Left colon (tissue), 2 donors: ENCODE measurements at regions not wholly inside any gene's neighbourhood (a gene's known extent, or its start where the extent isn't known, plus 50 kb on each side); places are given as distances from the start of the nearest gene placed in this dataset.

Experiments used
- ATAC-seq: fragments of 200-7000 bp; cut with Tn5 transposase; one replicate; pipeline ENCODE4 v1.9.1; 2020; ENCODE audit warnings: mild to moderate bottlenecking, moderate library complexity
- DNase-seq, 2 donors: peaks; one replicate each; pipeline ENCODE4 v3.0.0-alpha.2; 2020
- intact Hi-C, 2 donors: fragments of 100-400 bp; cut with DNase I in 1 of 2; cut with micrococcal nuclease in 1 of 2; formaldehyde crosslinking; loops; one replicate each; pipeline versions ENCODE4 v1.11.2 to v1.14.0; 2022; cut with DNase I, micrococcal nuclease
- donor health status: DM: no; HTN: no; CAD: no.
- donor health status: DM: yes; HTN: yes; CAD: no.

DNA sequence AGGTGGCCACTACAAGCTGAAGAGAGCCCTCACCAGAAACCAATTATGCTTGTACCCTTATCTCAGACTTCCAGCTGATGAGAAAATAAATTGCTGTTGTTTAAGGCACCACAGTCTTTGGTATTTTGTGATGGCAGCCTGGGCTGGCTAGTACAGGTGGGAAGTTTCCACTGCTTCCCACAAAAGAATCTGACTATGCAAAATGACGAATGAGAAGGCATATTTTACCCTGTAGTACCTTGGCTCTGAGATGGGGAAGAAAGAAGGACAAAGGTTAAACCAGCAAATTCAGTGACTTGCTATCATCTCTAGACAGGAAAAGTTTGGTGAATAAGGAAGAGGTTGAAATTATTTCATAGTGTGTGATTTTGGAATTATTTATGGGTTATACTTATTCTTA, 112.8 kb upstream of the ELL2 start:
- no peak for ATAC-seq
- intact Hi-C loops = no loop called here
- DNase-seq = no peak

DNA sequence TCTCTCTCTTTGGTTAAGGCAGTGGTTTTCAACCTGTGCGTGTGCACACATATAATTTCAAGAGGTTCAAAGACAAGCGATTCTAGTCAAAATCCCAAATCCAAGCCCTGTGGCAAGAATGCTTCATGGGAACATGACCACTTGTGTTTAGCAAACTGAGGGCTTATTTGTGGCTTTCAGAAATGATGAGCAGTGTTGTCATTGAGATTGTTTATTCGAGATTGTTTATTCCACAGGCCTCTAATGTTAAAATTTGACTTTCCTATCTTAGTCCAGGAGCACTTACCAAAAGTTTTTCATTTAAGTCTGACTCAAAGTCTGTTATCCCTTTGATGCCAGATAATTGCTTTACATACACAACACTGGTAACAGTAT, 111.1 kb upstream of the ELL2 start:
- intact Hi-C loops = no loop called here
- DNase-seq (no peak), ATAC-seq (no peak)

DNA sequence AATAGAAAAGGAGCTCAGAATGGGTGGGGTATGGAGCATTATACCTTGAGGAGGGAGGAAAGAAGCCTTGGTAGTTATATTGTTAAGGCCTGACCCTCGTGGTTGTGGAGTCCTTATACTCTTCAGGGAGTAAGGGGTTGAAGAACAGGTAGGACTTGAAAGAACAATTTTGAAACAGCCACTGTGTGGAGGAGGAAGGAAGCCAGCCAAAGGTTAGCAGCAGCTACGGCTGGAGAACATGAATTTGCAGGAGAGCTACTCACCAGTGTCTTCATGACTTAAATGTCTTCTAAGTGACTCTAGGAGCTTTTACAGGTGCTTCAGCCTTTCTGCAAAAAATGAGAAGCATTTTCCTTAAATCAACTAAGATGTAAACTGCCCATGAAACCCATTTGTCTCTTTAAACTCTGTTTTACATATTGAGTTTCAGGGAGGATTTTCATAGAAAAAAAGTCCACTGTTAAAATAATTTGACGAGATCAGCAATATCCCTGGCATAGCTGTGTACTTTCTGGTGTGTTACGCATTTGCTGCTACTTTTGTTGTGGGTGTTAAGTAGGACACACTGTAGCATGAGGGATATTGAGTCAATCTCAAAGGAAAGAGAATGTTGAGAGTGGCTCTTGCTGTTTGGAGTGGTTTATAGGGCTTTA, 110.6 kb upstream of the ELL2 start:
- ATAC-seq = no peak

DNA sequence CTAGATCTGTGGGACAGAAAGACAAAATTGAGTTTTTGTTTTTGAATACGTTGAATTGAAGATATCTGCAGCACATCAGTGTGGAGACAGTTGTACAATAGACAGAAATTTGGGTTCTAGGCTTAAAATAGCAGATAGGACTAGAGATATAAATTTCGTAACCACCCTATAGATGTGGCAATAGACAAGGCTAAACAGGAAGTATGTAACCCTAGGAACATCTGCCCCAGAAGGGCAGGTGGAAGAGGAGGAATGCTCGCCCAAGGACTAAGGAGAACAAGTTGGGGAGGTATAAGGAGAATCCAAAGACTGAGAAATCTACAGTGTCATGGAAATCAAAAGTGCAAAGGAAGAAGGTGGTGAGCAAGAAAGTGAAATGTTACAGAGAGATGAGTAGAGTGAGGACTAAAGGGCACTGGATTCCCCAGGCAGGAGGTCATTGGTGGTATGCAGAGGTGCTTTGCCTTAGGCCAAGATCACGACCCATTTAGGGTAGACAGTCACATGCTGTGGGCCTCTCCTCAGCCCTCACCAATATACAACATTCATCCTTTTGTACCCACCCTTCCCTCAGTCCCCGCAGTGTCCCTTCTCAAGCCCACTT, 109.1 kb upstream of the ELL2 start:
- DNase-seq = no peak
- intact Hi-C loops = no loop called here
- no peak for ATAC-seq

More for the DNA sequence above, 110.6 kb upstream of the ELL2 start:
- DNase-seq = no peak
- intact Hi-C loops = no loop called here

DNA sequence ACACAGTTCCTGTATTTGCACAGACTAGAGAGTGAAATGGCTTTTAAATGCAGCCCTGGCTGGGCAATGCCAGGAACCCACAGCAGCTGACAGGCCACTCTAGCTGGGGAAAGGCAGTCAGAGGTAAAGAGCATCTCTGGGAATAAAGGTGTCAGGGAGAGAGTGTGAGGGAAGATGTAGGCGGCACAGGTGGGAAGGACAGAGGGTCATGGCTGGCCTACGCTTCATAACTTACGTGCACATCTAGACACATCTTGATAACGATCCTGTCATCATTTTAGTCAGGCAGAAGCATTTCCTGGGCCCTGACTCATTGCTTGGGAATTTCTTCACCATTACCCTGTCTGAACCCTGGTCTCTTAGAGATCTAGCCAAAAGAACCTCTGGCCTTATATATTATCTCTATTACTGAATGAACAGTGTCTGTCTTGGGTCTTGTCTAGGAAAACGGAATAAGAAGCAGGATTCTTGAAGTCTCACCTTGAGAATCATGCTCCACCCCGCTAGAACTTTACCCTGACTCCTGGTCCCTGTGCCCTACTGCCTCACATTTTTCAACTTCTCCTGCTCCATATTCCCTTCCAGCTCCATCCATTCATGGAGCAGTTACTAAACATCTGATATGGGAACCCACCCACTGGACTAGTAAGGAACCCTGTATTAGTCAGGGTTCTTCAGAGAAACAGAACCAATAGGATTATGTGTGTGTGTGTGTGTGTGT, 106.4 kb upstream of the ELL2 start:
- ATAC-seq = peak; percentile 66
- DNase-seq = peak in 1 of 2 donors; percentile 7
- intact Hi-C loops = no loop called here

DNA sequence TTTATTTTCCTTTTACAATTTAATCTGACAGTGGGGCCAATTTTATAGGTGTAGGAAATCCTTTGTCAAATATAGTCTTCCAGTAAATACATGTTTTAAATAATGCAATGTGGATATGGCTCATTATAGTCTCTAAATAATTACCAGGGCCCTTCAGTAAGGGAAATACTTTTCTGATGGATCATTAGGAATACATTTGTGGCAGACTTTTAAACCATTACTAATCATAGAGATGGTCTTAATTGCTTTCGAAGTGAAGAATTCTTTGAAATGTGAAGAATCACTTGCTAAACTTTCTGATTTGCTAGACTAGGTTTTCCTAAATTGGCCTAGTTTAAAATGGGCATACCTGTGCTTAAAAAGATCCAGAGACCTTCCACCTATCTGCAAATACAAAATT, 105.6 kb upstream of the ELL2 start:
- intact Hi-C loops = no loop called here
- ATAC-seq (no peak), DNase-seq (no peak)

DNA sequence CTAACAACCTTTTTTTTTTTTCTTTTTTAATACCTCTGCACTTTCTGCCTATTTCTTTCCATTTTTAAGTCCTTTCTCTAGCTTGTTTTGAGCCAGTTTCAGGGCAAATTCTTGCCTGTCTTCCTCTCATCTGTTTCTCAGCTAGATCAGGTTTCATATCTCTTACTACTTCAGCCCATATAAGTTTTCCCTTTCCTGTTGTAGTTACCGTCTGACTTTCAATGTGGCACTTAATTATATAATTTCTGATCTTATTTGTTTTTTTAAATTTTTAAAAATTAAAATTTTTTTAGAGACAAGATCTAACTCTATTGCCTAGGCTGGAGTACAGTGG, 104.7 kb upstream of the ELL2 start:
- ATAC-seq = no peak
- no peak for DNase-seq
- intact Hi-C loops = no loop called here

DNA sequence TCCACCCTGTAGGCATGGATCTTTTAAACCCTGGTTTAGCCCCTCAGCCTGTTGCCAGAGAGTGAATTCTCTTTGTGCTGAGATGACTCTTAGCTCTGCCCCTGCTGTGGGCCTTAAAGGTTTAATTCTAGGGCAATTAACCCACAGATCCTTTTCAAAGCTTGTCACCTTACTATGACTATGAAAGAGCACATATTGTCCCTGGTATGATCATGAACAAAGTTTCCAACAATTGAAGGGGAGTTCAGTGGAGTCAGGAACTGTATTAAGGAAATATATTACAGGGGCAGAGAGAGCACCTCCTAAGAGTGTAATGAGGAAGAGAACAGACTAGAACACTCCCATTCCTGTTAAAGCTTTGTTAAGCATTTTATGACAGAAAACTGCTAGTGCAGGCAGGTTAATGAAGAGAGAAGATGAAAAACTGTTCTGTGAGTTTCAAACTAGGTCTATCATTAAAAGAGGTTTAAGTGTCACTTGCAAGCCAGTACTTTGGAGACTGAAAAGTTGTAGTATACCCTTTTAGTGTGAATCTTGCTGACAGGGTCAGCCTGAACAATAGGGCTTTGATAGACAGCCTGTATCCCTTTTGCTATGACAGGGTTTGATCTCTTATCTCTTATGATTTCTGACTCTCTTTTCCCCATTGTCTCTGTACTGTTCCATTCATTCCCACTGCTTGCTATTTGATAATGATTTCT, 104.2 kb upstream of the ELL2 start:
- DNase-seq (no peak), ATAC-seq (peak; percentile 91)
- intact Hi-C loops = no loop called here

DNA sequence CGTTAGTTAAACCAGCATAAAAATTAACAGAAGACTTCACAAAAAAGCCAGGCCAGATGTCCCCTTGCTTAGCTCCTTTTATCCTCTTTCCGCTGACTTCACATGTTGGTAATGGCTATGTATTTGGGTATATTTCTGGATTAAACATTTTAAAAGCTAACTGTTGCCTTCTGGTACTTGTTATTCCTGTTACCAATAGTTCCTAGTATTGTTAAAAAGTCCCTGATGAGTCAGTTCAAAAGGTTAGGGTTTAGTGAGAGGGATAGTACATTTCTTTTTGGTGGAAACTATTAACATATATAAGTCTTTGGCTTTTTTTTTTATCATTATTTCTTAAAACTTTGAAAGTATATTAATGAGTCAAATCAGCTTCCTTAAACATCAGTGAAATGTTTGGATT, 103.2 kb upstream of the ELL2 start:
- ATAC-seq (no peak), DNase-seq (no peak)
- intact Hi-C loops = no loop called here

DNA sequence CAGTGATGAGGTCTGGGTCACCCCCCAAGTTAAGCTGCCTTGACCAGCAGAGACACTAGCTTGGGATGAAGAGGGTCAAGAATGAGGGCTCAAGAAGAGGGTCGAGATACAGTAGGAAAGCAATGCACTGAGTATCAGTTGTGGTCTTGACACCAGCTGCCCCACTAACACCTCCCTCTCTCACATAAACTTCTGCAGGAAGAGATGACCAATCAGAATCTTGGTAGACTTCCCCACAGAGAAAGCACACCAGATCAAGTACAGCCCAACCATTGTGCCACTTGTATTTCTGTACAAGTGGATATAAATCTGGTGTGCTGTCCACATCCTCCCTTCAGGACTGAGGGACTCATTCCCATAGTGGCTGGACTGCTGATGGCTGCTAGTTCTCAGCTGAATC, 101.2 kb upstream of the ELL2 start:
- intact Hi-C loops = no loop called here
- no peak for ATAC-seq
- DNase-seq = no peak

DNA sequence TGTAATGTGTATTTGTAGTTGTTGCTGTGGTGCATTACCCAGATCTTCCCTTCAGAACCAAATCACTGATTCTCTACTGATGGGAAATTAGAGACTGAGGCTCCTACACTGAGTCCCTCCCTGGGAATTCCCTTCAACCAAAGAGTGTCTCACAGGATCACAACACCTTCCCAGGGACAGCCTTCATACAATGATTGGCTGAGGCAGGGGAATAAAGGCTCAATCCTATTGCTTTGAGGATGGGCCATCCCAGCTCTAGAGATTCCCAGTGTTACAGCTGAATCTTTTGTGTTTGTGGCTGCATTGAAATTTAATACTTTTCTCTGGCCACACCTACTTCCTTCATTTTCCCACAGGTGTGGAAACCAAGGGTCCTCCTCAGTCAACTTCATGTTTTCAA, 96.4 kb upstream of the ELL2 start:
- intact Hi-C loops = no loop called here
- DNase-seq = no peak
- no peak for ATAC-seq

DNA sequence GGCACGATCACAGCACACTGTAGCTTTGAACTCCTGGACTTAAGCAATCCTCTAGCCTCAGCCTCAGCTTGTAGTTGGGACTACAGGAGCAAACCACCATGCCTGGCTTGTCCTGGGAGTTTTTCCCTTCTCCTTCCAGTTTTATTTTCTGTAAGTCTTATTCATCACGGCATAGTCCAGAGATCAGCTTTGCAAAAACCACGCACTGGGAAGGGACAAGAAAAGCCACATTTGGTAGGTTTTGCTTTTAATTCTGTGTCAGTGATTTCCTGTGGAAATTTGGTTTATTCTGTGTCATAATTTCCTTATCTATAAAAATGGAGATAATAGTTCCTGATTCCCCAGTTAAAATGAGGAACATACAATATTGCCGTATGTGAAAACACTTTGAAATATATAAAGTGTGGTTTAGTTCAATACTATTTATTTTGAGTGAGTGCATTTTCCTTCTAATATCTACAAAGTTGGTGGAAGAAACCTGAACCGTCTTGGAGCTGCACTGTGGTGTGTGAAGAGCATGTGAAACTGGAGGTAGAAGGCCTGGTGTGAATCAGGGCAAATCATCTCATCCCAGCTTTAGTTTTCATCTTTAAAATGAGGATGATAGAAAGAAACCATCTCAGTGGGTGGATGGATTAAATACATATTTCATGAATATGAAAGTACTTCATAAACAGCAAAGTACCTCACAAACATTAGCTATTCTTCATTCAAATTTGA, 92.8 kb upstream of the ELL2 start:
- intact Hi-C loops = no loop called here
- no peak for ATAC-seq
- DNase-seq = no peak

DNA sequence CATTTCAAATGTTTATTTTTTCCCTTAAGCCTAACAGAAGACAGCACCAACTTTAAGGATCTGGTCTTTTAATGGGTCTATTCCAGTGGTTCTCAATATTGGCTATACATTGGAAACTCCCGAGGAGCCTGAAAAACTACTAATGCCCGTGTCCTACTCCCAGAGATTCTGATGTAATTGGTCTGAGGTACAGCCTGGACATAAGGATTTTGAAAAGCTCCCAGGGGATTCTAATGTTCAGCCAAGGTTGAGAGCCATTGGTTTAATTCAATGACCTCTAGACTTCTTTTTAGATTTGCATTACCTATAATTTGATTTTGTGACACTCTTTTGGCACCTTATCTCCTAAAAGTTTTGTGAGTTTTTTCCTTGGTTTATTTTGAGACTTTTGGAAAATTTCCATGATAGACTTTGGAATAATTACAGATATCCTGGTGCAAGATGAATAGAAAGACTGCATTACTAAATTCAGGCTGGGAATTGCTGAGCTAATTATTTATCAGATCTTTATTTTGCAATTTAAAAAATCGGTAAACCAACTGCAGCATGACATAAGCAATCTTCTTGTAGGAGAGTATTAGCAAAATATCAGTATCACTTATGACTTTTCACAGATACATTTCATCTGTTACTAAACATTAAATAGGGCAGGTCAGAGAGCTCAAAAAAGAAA, 91.5 kb upstream of the ELL2 start:
- DNase-seq = no peak
- ATAC-seq = no peak
- intact Hi-C loops = no loop called here

DNA sequence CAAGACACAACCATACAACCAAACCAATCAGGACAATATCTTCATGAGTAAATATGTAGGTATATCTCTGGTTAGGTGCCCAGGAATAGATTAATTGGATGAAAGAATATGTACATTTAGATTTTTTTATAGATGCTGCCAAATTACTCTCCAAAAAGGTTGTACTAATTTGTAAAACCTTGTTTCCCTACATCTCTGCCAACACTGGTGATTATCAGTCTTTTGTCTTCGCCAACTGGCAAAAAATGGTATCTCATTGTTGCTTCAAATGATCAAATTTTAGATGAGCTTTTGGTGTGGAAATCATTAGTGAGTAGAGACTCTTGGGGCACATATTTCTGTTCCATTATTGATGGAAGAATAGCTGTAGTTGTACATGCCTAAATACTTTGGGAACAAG, 90.7 kb upstream of the ELL2 start:
- no peak for DNase-seq
- ATAC-seq = no peak
- intact Hi-C loops = no loop called here

DNA sequence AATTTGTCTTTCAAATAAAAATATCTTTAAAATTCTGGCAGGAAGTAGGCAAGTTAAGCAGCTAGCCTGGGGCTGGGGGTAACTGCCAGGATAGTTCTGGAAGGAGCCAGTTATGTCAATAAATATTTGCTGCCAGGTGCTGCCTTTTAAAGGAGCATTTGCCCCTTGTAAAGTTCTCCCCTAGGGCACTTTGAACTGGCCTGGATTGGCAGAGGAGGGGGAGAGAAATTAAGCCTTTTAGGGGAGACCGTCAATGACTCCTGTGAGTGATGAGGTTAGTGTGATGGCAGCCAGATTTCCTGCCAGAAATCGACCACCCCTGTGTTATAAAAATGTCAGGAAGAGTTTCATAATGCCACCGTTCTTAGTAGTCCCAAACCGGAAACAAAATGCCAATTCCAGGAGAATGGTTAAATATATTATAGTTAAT, 89.8 kb upstream of the ELL2 start:
- DNase-seq (no peak), ATAC-seq (no peak)
- intact Hi-C loops = no loop called here

DNA sequence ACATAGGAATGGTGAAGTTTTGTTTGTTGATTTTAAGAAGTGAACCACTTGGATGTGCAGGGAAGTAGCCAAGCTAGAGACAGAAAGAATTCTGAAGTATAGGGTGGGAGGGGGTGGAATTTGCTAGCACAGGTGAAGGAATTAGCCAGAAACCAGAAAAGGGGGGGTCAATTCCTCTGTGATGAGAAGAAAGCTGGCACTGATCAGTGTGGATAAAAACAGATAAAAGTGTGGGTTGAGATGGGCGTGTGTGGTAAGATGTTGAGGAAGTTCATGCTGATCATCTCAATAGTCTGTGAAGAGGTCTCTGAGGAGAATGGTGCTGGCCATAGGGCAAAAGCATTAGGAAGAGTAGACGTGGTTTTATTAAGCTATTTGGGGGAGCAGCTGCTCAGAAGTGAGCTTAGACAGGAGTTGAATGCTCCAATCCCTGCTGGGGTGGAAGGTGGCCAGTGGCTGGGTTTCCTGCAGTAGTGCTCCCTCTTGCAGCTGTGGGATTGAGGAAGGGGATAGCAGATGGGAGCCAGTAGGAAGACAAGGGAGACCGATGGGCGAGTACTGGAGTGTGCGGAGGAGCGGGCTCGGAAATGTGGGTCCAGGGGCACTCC, 88.7 kb upstream of the ELL2 start:
- DNase-seq = no peak
- intact Hi-C loops = no loop called here
- ATAC-seq = no peak

DNA sequence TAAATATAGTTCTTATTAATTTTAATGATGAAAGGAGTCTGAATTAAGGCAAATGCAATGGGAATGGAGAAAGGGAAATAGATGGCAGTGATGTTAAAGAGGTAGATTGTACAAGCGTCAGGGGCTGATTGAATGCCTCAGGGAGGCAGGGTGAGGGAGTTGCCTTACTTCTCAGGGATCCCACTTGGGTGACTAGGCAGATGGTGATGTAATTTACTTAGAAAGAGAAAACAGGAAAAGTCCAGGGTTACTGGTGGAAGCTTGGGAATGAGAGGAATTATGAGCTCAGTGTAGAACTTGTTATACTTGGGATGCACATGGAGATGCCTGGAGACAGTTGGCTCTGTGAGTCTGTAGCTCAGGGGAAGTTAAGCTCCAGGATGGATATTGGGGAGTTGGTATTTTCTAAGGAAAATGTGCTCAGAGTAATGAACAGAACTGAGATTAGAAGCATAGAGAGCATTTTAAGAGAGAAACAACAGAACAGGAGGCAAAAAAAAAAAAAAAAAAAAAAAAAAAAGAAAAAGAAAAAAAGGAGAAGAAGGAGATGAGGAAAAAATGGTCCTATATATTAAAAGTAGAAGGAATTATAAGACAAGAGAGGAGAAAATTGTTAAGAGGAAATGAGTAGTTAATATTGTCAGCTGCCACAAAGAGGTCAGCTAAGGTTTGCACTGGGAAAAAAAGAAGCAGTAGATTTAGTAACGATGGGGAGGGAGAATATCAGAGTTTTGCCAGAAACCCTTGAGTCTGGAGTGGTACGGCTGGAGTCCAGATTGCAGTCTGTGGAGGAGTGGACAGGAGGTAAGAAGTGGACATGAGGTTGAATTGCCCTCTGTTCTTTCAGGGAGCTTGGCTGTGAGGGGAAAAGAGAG, 88.0 kb upstream of the ELL2 start:
- ATAC-seq (no peak), DNase-seq (no peak)
- intact Hi-C loops = no loop called here

DNA sequence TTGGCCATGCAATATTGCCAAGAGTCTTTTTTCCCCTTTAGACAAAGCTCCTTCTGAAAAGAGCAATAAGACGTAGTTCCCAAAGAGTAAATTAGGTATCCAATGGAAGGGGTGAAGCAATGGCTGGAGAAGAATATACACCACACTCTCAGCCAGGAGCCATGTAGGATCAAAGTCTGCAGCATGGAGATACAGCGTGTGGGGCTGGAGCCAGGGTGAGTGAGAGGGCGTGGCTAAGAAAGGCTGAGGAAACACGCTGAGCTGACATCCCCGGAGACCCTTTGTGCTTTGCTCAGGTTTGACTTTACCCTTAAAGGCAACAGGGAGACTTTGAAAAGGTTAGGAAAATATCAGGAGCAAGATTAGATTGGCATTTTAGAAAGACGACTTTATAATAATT, 87.1 kb upstream of the ELL2 start:
- intact Hi-C loops = no loop called here
- peak; percentile 77 for ATAC-seq

More for the DNA sequence above, 87.1 kb upstream of the ELL2 start:
- peak in 1 of 2 donors; percentile 18 for DNase-seq
